ENCODE measurements at regions not wholly inside any gene's neighbourhood (a gene's known extent, or its start where the extent isn't known, plus 50 kb on each side); places are given as distances from the start of the nearest gene placed in this dataset.
"Not testable (repeated sequence)": the region's sequence is repeated elsewhere in the genome, so short reads cannot be mapped to it uniquely, and the experiment has no call there.

DNA sequence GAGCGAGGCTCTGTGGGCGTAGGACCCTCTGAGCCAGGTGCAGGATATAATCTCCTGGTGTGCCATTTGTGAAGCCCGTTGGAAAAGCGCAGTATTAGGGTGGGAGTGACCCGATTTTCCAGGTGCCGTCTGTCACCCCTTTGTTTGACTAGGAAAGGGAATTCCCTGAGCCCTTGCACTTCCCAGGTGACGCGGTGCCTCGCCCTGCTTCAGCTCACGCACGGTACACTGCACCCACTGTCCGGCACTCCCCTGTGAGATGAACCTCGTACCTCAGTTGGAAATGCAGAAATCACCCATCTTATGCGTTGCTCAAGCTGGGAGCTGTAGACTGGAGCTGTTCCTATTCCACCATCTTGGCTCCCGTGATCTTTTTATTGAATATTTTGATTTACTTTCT is 576.0 kb upstream of the CPEB2 start:
- TF ChIP-seq, protein P1, sequence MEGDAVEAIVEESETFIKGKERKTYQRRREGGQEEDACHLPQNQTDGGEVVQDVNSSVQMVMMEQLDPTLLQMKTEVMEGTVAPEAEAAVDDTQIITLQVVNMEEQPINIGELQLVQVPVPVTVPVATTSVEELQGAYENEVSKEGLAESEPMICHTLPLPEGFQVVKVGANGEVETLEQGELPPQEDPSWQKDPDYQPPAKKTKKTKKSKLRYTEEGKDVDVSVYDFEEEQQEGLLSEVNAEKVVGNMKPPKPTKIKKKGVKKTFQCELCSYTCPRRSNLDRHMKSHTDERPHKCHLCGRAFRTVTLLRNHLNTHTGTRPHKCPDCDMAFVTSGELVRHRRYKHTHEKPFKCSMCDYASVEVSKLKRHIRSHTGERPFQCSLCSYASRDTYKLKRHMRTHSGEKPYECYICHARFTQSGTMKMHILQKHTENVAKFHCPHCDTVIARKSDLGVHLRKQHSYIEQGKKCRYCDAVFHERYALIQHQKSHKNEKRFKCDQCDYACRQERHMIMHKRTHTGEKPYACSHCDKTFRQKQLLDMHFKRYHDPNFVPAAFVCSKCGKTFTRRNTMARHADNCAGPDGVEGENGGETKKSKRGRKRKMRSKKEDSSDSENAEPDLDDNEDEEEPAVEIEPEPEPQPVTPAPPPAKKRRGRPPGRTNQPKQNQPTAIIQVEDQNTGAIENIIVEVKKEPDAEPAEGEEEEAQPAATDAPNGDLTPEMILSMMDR (IDR thresholded peaks at IDR 0.05; ENCODE audit: low read depth, low read length, missing input control), result not testable (repeated sequence)
- TF ChIP-seq, protein P2, sequence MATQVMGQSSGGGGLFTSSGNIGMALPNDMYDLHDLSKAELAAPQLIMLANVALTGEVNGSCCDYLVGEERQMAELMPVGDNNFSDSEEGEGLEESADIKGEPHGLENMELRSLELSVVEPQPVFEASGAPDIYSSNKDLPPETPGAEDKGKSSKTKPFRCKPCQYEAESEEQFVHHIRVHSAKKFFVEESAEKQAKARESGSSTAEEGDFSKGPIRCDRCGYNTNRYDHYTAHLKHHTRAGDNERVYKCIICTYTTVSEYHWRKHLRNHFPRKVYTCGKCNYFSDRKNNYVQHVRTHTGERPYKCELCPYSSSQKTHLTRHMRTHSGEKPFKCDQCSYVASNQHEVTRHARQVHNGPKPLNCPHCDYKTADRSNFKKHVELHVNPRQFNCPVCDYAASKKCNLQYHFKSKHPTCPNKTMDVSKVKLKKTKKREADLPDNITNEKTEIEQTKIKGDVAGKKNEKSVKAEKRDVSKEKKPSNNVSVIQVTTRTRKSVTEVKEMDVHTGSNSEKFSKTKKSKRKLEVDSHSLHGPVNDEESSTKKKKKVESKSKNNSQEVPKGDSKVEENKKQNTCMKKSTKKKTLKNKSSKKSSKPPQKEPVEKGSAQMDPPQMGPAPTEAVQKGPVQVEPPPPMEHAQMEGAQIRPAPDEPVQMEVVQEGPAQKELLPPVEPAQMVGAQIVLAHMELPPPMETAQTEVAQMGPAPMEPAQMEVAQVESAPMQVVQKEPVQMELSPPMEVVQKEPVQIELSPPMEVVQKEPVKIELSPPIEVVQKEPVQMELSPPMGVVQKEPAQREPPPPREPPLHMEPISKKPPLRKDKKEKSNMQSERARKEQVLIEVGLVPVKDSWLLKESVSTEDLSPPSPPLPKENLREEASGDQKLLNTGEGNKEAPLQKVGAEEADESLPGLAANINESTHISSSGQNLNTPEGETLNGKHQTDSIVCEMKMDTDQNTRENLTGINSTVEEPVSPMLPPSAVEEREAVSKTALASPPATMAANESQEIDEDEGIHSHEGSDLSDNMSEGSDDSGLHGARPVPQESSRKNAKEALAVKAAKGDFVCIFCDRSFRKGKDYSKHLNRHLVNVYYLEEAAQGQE (IDR thresholded peaks at IDR 0.05), result not testable (repeated sequence)
- TF ChIP-seq FOXA2 (IDR thresholded peaks at IDR 0.05); RAD21 (IDR thresholded peaks at IDR 0.05); EGR1 (IDR thresholded peaks at IDR 0.05; ENCODE audit: low read depth in 2 of 2): not testable (repeated sequence)
- TF ChIP-seq, protein P3, sequence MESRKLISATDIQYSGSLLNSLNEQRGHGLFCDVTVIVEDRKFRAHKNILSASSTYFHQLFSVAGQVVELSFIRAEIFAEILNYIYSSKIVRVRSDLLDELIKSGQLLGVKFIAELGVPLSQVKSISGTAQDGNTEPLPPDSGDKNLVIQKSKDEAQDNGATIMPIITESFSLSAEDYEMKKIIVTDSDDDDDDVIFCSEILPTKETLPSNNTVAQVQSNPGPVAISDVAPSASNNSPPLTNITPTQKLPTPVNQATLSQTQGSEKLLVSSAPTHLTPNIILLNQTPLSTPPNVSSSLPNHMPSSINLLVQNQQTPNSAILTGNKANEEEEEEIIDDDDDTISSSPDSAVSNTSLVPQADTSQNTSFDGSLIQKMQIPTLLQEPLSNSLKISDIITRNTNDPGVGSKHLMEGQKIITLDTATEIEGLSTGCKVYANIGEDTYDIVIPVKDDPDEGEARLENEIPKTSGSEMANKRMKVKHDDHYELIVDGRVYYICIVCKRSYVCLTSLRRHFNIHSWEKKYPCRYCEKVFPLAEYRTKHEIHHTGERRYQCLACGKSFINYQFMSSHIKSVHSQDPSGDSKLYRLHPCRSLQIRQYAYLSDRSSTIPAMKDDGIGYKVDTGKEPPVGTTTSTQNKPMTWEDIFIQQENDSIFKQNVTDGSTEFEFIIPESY (IDR thresholded peaks at IDR 0.05), result not testable (repeated sequence)

Data from liver (tissue), 3 donors.